ENCODE measurements at regions not wholly inside any gene's neighbourhood (a gene's known extent, or its start where the extent isn't known, plus 50 kb on each side); places are given as distances from the start of the nearest gene placed in this dataset.

GRCh38 chrX:14084466-14084865 lies 54.8 kb upstream of the GEMIN8 start:
- no peak for TF ChIP-seq CTCF (IDR thresholded peaks at IDR 0.05; ENCODE audit: insufficient read depth, low read depth, low read length)
- TF ChIP-seq EZH2 (IDR thresholded peaks at IDR 0.05; ENCODE audit: insufficient read depth, low read length) = no peak

Measured in astrocyte (in vitro differentiated cells and primary cell).